Left forelimb (tissue), 1 donor: ENCODE measurements at regions not wholly inside any gene's neighbourhood (a gene's known extent, or its start where the extent isn't known, plus 50 kb on each side); places are given as distances from the start of the nearest gene placed in this dataset.

Experiments used
- DNase-seq: peaks from one replicate; pipeline ENCODE4 v3.0.0-alpha.2; 2018; ENCODE audit warnings: low spot score

- DNase-seq, result no peak
Observed at GRCh38 chr5:124645396-124645795, 101.0 kb downstream of the ZNF608 start.

GRCh38 chr5:124644582-124644981, 101.9 kb downstream of the ZNF608 start:
- no peak for DNase-seq

GRCh38 chr5:124644138-124644537, 102.3 kb downstream of the ZNF608 start:
- no peak for DNase-seq

- DNase-seq, result no peak
Observed at GRCh38 chr5:124643336-124643735, 103.1 kb downstream of the ZNF608 start.

GRCh38 chr5:124642151-124642550, 104.3 kb downstream of the ZNF608 start:
- DNase-seq, result no peak

- DNase-seq, result no peak
Observed at GRCh38 chr5:124641154-124641792, 105.2 kb downstream of the ZNF608 start.

- no peak for DNase-seq
Observed at GRCh38 chr5:124639095-124639665, 107.3 kb downstream of the ZNF608 start.

- no peak for DNase-seq
Observed at GRCh38 chr5:124637011-124637410, 109.4 kb downstream of the ZNF608 start.

- no peak for DNase-seq
Observed at GRCh38 chr5:124634741-124635323, 111.6 kb downstream of the ZNF608 start.

- DNase-seq, result no peak
Observed at GRCh38 chr5:124634228-124634739, 112.2 kb downstream of the ZNF608 start.

- no peak for DNase-seq
Observed at GRCh38 chr5:124633209-124633608, 113.2 kb downstream of the ZNF608 start.

- no peak for DNase-seq
Observed at GRCh38 chr5:124631874-124632550, 114.4 kb downstream of the ZNF608 start.

- no peak for DNase-seq
Observed at GRCh38 chr5:124630767-124631704, 115.4 kb downstream of the ZNF608 start.

- DNase-seq, result no peak
Observed at GRCh38 chr5:124628721-124629596, 117.5 kb downstream of the ZNF608 start.

- no peak for DNase-seq
Observed at GRCh38 chr5:124627815-124628595, 118.4 kb downstream of the ZNF608 start.

- no peak for DNase-seq
Observed at GRCh38 chr5:124626053-124626452, 120.4 kb downstream of the ZNF608 start.

GRCh38 chr5:124623265-124623664, 123.2 kb downstream of the ZNF608 start:
- no peak for DNase-seq

- no peak for DNase-seq
Observed at GRCh38 chr5:124622851-124623250, 123.6 kb downstream of the ZNF608 start.

GRCh38 chr5:124621279-124621678, 125.2 kb downstream of the ZNF608 start:
- DNase-seq, result no peak

GRCh38 chr5:124620743-124621142, 125.7 kb downstream of the ZNF608 start:
- DNase-seq, result no peak
